GM21786 (cell line): ENCODE measurements at regions not wholly inside any gene's neighbourhood (a gene's known extent, or its start where the extent isn't known, plus 50 kb on each side); places are given as distances from the start of the nearest gene placed in this dataset.

ENCODE experiments used
- ATAC-seq: cut with Tn5 transposase; IDR thresholded peaks from one replicate; pipeline ENCODE4 v1.9.1; 2021; ENCODE audit not compliant: unreplicated experiment

GRCh38 chr15:47383102-47383501 is 334.2 kb upstream of the SEMA6D start:
- no peak for ATAC-seq

- no peak for ATAC-seq
These were observed 333.5 kb upstream of the SEMA6D start for GRCh38 chr15:47383801-47384200.

GRCh38 chr15:47384341-47384740 is 333.0 kb upstream of the SEMA6D start:
- no peak for ATAC-seq

- no peak for ATAC-seq
These were observed 332.5 kb upstream of the SEMA6D start for GRCh38 chr15:47384776-47385175.

- no peak for ATAC-seq
These were observed 330.8 kb upstream of the SEMA6D start for GRCh38 chr15:47386459-47386858.

GRCh38 chr15:47388299-47388698 is 329.0 kb upstream of the SEMA6D start:
- no peak for ATAC-seq

GRCh38 chr15:47390208-47390765 is 327.0 kb upstream of the SEMA6D start:
- no peak for ATAC-seq

- ATAC-seq: no peak
These were observed 323.0 kb upstream of the SEMA6D start for GRCh38 chr15:47394286-47394809.

- no peak for ATAC-seq
These were observed 322.2 kb upstream of the SEMA6D start for GRCh38 chr15:47395076-47395475.

- no peak for ATAC-seq
These were observed 319.6 kb upstream of the SEMA6D start for GRCh38 chr15:47397655-47398054.

- no peak for ATAC-seq
These were observed 319.2 kb upstream of the SEMA6D start for GRCh38 chr15:47398132-47398531.

GRCh38 chr15:47398594-47398993 is 318.7 kb upstream of the SEMA6D start:
- ATAC-seq: no peak

GRCh38 chr15:47399100-47399499 is 318.2 kb upstream of the SEMA6D start:
- ATAC-seq: no peak

GRCh38 chr15:47400603-47401002 is 316.7 kb upstream of the SEMA6D start:
- ATAC-seq: no peak

GRCh38 chr15:47401427-47401826 is 315.9 kb upstream of the SEMA6D start:
- no peak for ATAC-seq

GRCh38 chr15:47402829-47403228 is 314.5 kb upstream of the SEMA6D start:
- no peak for ATAC-seq

- no peak for ATAC-seq
These were observed 312.4 kb upstream of the SEMA6D start for GRCh38 chr15:47404877-47405276.

- ATAC-seq: no peak
These were observed 311.7 kb upstream of the SEMA6D start for GRCh38 chr15:47405365-47406162.

- ATAC-seq: no peak
These were observed 309.6 kb upstream of the SEMA6D start for GRCh38 chr15:47407692-47408091.

- ATAC-seq: no peak
These were observed 308.3 kb upstream of the SEMA6D start for GRCh38 chr15:47409038-47409437.

- ATAC-seq: no peak
These were observed 307.7 kb upstream of the SEMA6D start for GRCh38 chr15:47409600-47409999.

GRCh38 chr15:47410247-47410646 is 307.1 kb upstream of the SEMA6D start:
- ATAC-seq: no peak

GRCh38 chr15:47411733-47412132 is 305.6 kb upstream of the SEMA6D start:
- ATAC-seq: no peak
